CD4-positive, CD25-positive, alpha-beta regulatory T cell (primary cell): ENCODE measurements at regions not wholly inside any gene's neighbourhood (a gene's known extent, or its start where the extent isn't known, plus 50 kb on each side); places are given as distances from the start of the nearest gene placed in this dataset.

Experiments used
- ATAC-seq, 2 donors: fragments of 150-1000 bp; cut with Tn5 transposase; one replicate each; pipeline ENCODE4 v1.10.0; 2021; ENCODE audit warnings: low read depth in 2 of 2, moderate number of reproducible peaks in 2 of 2, moderate library complexity in 1 of 2
- DNase-seq, 3 donors: peaks; one replicate each; pipeline versions ENCODE4 v3.0.0 to v3.0.0-alpha.2; 2012 to 2022; ENCODE audit warnings: mixed read lengths in 1 of 3
- H3K27ac ChIP-seq: one replicate; pipeline ENCODE4 v1.7.0; 2013; ENCODE audit warnings: mild to moderate bottlenecking, low read length; ENCODE audit not compliant: insufficient read depth, poor library complexity, severe bottlenecking
- H3K27me3 ChIP-seq: one replicate; pipeline ENCODE4 v1.7.0; 2013; ENCODE audit warnings: low read length; ENCODE audit not compliant: control insufficient read depth, insufficient read depth
- H3K36me3 ChIP-seq: one replicate; pipeline ENCODE4 v1.7.0; 2013; ENCODE audit warnings: mild to moderate bottlenecking, low read length, moderate library complexity; ENCODE audit not compliant: control insufficient read depth, insufficient read depth
- H3K4me1 ChIP-seq: 2 replicates; pipeline ENCODE4 v1.7.0; 2013; ENCODE audit warnings: mild to moderate bottlenecking, low read length; ENCODE audit not compliant: insufficient read depth, control insufficient read depth, poor library complexity, severe bottlenecking
- H3K4me3 ChIP-seq: one replicate; pipeline ENCODE4 v1.7.0; 2013; ENCODE audit warnings: low read depth, mild to moderate bottlenecking, low read length, moderate library complexity
- H3K9me3 ChIP-seq, 2 experiments: 1 replicate in 1 of 2; 2 replicates in 1 of 2; pipeline ENCODE4 v1.7.0; 2013; ENCODE audit warnings: low read length in 2 of 2, mild to moderate bottlenecking in 1 of 2, moderate library complexity in 1 of 2; ENCODE audit not compliant: control insufficient read depth in 2 of 2
- H3K27ac Mint-ChIP-seq, 3 donors: one replicate each; pipeline ENCODE4 v1.8.0; 2020 to 2022; ENCODE audit warnings: mild to moderate bottlenecking in 3 of 3, mixed read lengths in 3 of 3, moderate library complexity in 2 of 3
- H3K27me3 Mint-ChIP-seq: one replicate; pipeline ENCODE4 v1.8.0; 2022; ENCODE audit warnings: mild to moderate bottlenecking, mixed read lengths
- H3K36me3 Mint-ChIP-seq: one replicate; pipeline ENCODE4 v1.8.0; 2020; ENCODE audit warnings: mixed read lengths
- H3K4me1 Mint-ChIP-seq, 4 donors: one replicate each; pipeline ENCODE4 v1.8.0; 2020 to 2022; ENCODE audit warnings: mixed read lengths in 4 of 4, mild to moderate bottlenecking in 1 of 4
- H3K4me3 Mint-ChIP-seq, 4 donors: one replicate each; pipeline ENCODE4 v1.8.0; 2020 to 2022; ENCODE audit warnings: mild to moderate bottlenecking in 4 of 4, mixed read lengths in 4 of 4, moderate library complexity in 3 of 4
- H3K9me3 Mint-ChIP-seq, 7 donors: one replicate each; pipeline ENCODE4 v1.8.0; 2020 to 2022; ENCODE audit warnings: mixed read lengths in 7 of 7, mild to moderate bottlenecking in 3 of 7, moderate library complexity in 2 of 7

DNA sequence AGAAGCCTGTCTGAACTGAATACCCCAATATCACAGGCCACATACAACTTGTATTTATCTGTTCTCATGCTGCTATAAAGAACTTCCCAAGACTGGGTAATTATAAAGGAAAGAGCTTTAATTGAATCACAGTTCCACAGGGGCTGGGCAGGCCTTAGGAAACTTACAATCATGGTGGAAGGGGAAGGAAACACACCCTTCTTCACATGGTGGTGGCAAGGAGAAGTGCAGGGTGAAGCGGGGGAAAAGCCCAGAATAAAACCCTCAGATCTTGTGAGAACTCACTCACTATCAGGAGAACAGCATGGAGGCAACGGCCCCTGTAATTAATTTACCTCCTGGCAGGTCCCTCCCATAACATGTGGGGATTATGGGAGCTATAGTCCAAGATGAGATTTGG is 50.3 kb upstream of the FNDC1 start:
- no peak overlapping the region for H3K4me3 ChIP-seq
- peaks cover 2% of the 10 kb centered on the region for H3K27me3 ChIP-seq
- Mint-ChIP-seq H3K4me1 (peaks cover 0 to 3% (median 1%) of the 10 kb centered on the region in 4 donors), H3K9me3 (peaks cover 0 to 2% (median 0%) of the 10 kb centered on the region in 7 donors), H3K4me3 (no peak overlapping the region), H3K27me3 (peaks cover 31% of the 10 kb centered on the region), H3K36me3 (peaks cover 5% of the 10 kb centered on the region), H3K27ac (no peak overlapping the region)
- H3K9me3 ChIP-seq = no peaks in the 10 kb centered on the region
- H3K4me1 ChIP-seq = no peaks in the 10 kb centered on the region
- DNase-seq (no peak), ATAC-seq (no peak)
- no peak overlapping the region for H3K27ac ChIP-seq
- no peaks in the 10 kb centered on the region for H3K36me3 ChIP-seq

GRCh38 chr6:159117563-159117962 is 51.6 kb upstream of the FNDC1 start:
- Mint-ChIP-seq H3K9me3 (peaks cover 0 to 2% (median 0%) of the 10 kb centered on the region in 7 donors), H3K27ac (no peak overlapping the region), H3K4me3 (no peak overlapping the region), H3K27me3 (peaks cover 29% of the 10 kb centered on the region), H3K4me1 (peaks cover 0 to 6% (median 1%) of the 10 kb centered on the region in 4 donors), H3K36me3 (peaks cover 5% of the 10 kb centered on the region)
- DNase-seq (no peak), ATAC-seq (peak in 1 of 2 donors; percentile 28)
- peaks cover 2% of the 10 kb centered on the region for H3K27me3 ChIP-seq
- no peaks in the 10 kb centered on the region for H3K9me3 ChIP-seq
- H3K4me3 ChIP-seq = no peak overlapping the region
- no peaks in the 10 kb centered on the region for H3K36me3 ChIP-seq
- H3K4me1 ChIP-seq = no peaks in the 10 kb centered on the region
- H3K27ac ChIP-seq = no peak overlapping the region

- Mint-ChIP-seq H3K27me3 (peaks cover 29% of the 10 kb centered on the region), H3K4me3 (no peak overlapping the region), H3K27ac (no peak overlapping the region), H3K9me3 (peaks cover 0 to 2% (median 0%) of the 10 kb centered on the region in 7 donors), H3K4me1 (peaks cover 0 to 6% (median 1%) of the 10 kb centered on the region in 4 donors), H3K36me3 (peaks cover 5% of the 10 kb centered on the region)
- peaks cover 2% of the 10 kb centered on the region for H3K27me3 ChIP-seq
- DNase-seq = no peak
- H3K27ac ChIP-seq = no peak overlapping the region
- H3K9me3 ChIP-seq = no peaks in the 10 kb centered on the region
- ATAC-seq = no peak
- no peaks in the 10 kb centered on the region for H3K36me3 ChIP-seq
- H3K4me3 ChIP-seq = no peak overlapping the region
- no peaks in the 10 kb centered on the region for H3K4me1 ChIP-seq
Measured at GRCh38 chr6:159117046-159117445, 52.2 kb upstream of the FNDC1 start.

DNA sequence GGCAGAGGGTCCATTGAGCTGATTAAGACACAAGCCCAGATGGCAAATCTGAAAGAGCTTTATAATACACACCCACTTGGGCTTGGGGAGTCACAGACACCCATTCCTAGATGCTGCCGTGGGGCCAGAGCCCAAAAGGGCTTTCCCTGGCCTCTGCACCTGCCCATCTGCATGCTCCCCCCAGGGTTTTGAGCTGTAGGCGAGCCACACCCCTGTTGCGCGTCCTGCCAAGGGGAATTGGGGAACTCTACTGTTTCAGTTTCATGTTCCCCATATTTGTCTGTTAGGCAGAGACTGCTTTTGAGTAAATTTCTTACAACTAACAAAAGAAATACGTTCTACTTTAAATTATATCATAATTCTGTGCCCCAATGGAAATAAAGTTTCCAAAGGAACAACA is 52.9 kb upstream of the FNDC1 start:
- DNase-seq = no peak
- Histone ChIP-seq H3K9me3 (no peaks in the 10 kb centered on the region), H3K4me3 (no peak overlapping the region), H3K36me3 (no peaks in the 10 kb centered on the region), H3K27me3 (peaks cover 2% of the 10 kb centered on the region), H3K27ac (no peak overlapping the region), H3K4me1 (no peaks in the 10 kb centered on the region)
- Mint-ChIP-seq H3K27me3 (peaks cover 26% of the 10 kb centered on the region), H3K4me1 (peaks cover 0 to 6% (median 1%) of the 10 kb centered on the region in 4 donors), H3K9me3 (peaks cover 0 to 2% (median 0%) of the 10 kb centered on the region in 7 donors), H3K27ac (peak overlapping the region in 1 of 3 donors; percentile 43), H3K36me3 (peaks cover 5% of the 10 kb centered on the region), H3K4me3 (no peak overlapping the region)
- ATAC-seq = peak in 1 of 2 donors; percentile 35

- Histone ChIP-seq H3K4me1 (peaks cover 14% of the 10 kb centered on the region), H3K27ac (no peak overlapping the region), H3K4me3 (no peak overlapping the region), H3K9me3 (no peaks in the 10 kb centered on the region), H3K36me3 (no peaks in the 10 kb centered on the region), H3K27me3 (no peaks in the 10 kb centered on the region)
- no peak overlapping the region for H3K27ac Mint-ChIP-seq
- DNase-seq (no peak), ATAC-seq (no peak)
- peaks cover 5% of the 10 kb centered on the region for H3K36me3 Mint-ChIP-seq
- peaks cover 15% of the 10 kb centered on the region for H3K27me3 Mint-ChIP-seq
- H3K4me1 Mint-ChIP-seq = peaks cover 6 to 24% (median 14%) of the 10 kb centered on the region in 4 donors
- no peak overlapping the region for H3K4me3 Mint-ChIP-seq
- H3K9me3 Mint-ChIP-seq = no peaks in the 10 kb centered on the region
Measured at GRCh38 chr6:159114569-159114968, 54.6 kb upstream of the FNDC1 start.

DNA sequence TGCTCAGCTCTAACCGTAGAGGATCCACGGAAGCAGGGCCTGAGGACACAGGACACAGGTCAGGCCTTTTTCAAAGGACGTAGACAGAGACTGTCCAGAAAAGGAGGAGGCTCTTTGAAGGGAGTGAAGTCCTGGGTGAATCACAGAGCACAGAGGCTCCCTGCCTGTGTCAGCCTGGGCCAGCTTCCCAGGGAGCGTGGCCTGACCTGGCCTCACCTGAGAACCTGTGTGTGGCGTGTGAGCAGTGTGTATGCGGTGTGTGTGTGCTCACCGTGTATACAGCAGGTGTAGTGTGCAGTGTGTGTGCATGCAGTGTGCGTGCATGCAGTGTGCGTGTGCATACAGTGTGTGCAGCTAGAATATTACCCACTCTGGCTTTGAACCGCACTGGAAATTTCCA is 56.0 kb upstream of the FNDC1 start:
- H3K27ac Mint-ChIP-seq = no peak overlapping the region
- peaks cover 8% of the 10 kb centered on the region for H3K27me3 Mint-ChIP-seq
- ATAC-seq = no peak
- H3K36me3 ChIP-seq = no peaks in the 10 kb centered on the region
- H3K27ac ChIP-seq = no peak overlapping the region
- peaks cover 27% of the 10 kb centered on the region for H3K4me1 ChIP-seq
- peaks cover 6 to 36% (median 21%) of the 10 kb centered on the region in 4 donors for H3K4me1 Mint-ChIP-seq
- H3K9me3 ChIP-seq = no peaks in the 10 kb centered on the region
- H3K4me3 Mint-ChIP-seq = no peak overlapping the region
- DNase-seq = no peak
- H3K4me3 ChIP-seq = no peak overlapping the region
- H3K27me3 ChIP-seq = no peaks in the 10 kb centered on the region
- no peaks in the 10 kb centered on the region for H3K9me3 Mint-ChIP-seq
- H3K36me3 Mint-ChIP-seq = peaks cover 5% of the 10 kb centered on the region

GRCh38 chr6:159112714-159113113 is 56.5 kb upstream of the FNDC1 start:
- Mint-ChIP-seq H3K4me1 (peaks cover 7 to 41% (median 25%) of the 10 kb centered on the region in 4 donors), H3K27ac (no peak overlapping the region), H3K27me3 (peaks cover 8% of the 10 kb centered on the region), H3K36me3 (peaks cover 5% of the 10 kb centered on the region), H3K4me3 (no peak overlapping the region), H3K9me3 (no peaks in the 10 kb centered on the region)
- no peaks in the 10 kb centered on the region for H3K9me3 ChIP-seq
- H3K27ac ChIP-seq = no peak overlapping the region
- DNase-seq (no peak), ATAC-seq (no peak)
- H3K27me3 ChIP-seq = no peaks in the 10 kb centered on the region
- H3K36me3 ChIP-seq = no peaks in the 10 kb centered on the region
- H3K4me3 ChIP-seq = no peak overlapping the region
- H3K4me1 ChIP-seq = peaks cover 32% of the 10 kb centered on the region

GRCh38 chr6:159110748-159111147 is 58.5 kb upstream of the FNDC1 start:
- Histone ChIP-seq H3K36me3 (no peaks in the 10 kb centered on the region), H3K27me3 (no peaks in the 10 kb centered on the region), H3K27ac (no peak overlapping the region), H3K9me3 (no peaks in the 10 kb centered on the region), H3K4me3 (no peak overlapping the region), H3K4me1 (peaks cover 51% of the 10 kb centered on the region)
- peak in 1 of 3 donors; percentile 47 for DNase-seq
- no peaks in the 10 kb centered on the region for H3K9me3 Mint-ChIP-seq
- peaks cover 7% of the 10 kb centered on the region for H3K27me3 Mint-ChIP-seq
- H3K4me3 Mint-ChIP-seq = peak overlapping the region in 3 of 4 donors; percentile 2 to 39 (median 13)
- peaks cover 22 to 61% (median 40%) of the 10 kb centered on the region in 4 donors for H3K4me1 Mint-ChIP-seq
- H3K27ac Mint-ChIP-seq = peak overlapping the region; percentile 59 to 92 (median 64)
- ATAC-seq = no peak
- H3K36me3 Mint-ChIP-seq = peaks cover 4% of the 10 kb centered on the region
